ENCODE measurements at regions not wholly inside any gene's neighbourhood (a gene's known extent, or its start where the extent isn't known, plus 50 kb on each side); places are given as distances from the start of the nearest gene placed in this dataset.

- POLR2A ChIA-PET = no interaction called here
- DNase-seq (ENCODE audit: low read depth, low spot score) = no peak
- Histone ChIP-seq H3K27me3 (ENCODE audit: control insufficient read depth, insufficient read depth, low read length) (peaks cover 8% of the 10 kb centered on the region), H3K4me3 (ENCODE audit: low read depth, low read length) (no peak overlapping the region), H3K27ac (ENCODE audit: low read depth, low read length) (no peak overlapping the region), H3K9me3 (ENCODE audit: control insufficient read depth, insufficient read depth, low read length) (no peaks in the 10 kb centered on the region)
- TF ChIP-seq, protein P1, sequence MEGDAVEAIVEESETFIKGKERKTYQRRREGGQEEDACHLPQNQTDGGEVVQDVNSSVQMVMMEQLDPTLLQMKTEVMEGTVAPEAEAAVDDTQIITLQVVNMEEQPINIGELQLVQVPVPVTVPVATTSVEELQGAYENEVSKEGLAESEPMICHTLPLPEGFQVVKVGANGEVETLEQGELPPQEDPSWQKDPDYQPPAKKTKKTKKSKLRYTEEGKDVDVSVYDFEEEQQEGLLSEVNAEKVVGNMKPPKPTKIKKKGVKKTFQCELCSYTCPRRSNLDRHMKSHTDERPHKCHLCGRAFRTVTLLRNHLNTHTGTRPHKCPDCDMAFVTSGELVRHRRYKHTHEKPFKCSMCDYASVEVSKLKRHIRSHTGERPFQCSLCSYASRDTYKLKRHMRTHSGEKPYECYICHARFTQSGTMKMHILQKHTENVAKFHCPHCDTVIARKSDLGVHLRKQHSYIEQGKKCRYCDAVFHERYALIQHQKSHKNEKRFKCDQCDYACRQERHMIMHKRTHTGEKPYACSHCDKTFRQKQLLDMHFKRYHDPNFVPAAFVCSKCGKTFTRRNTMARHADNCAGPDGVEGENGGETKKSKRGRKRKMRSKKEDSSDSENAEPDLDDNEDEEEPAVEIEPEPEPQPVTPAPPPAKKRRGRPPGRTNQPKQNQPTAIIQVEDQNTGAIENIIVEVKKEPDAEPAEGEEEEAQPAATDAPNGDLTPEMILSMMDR (IDR thresholded peaks at IDR 0.05; ENCODE audit: low read depth, low read length) = no peak
- CTCF ChIA-PET = interaction anchor here (1.2 kb wide), 1 partner anchor 512 kb away, joined by 3 read pairs; no protein-coding TSS in a partner anchor
These were observed 509.0 kb upstream of the ZMIZ1 start for GRCh38 chr10:78559661-78560340.

- no peak overlapping the region for H3K27ac ChIP-seq (ENCODE audit: low read depth, low read length)
- no peaks in the 10 kb centered on the region for H3K9me3 ChIP-seq (ENCODE audit: control insufficient read depth, insufficient read depth, low read length)
- no peak overlapping the region for H3K4me3 ChIP-seq (ENCODE audit: low read depth, low read length)
- DNase-seq (ENCODE audit: low read depth, low spot score) = no peak
- ChIA-PET POLR2A (no interaction called here), CTCF (interaction anchor here (1.2 kb wide), 1 partner anchor 513 kb away, joined by 3 read pairs; no protein-coding TSS in a partner anchor)
- TF ChIP-seq, protein P1 (IDR thresholded peaks at IDR 0.05; ENCODE audit: low read depth, low read length) = no peak
- H3K27me3 ChIP-seq (ENCODE audit: control insufficient read depth, insufficient read depth, low read length) = peaks cover 8% of the 10 kb centered on the region
These were observed 508.5 kb upstream of the ZMIZ1 start for GRCh38 chr10:78560341-78560688.

DNA sequence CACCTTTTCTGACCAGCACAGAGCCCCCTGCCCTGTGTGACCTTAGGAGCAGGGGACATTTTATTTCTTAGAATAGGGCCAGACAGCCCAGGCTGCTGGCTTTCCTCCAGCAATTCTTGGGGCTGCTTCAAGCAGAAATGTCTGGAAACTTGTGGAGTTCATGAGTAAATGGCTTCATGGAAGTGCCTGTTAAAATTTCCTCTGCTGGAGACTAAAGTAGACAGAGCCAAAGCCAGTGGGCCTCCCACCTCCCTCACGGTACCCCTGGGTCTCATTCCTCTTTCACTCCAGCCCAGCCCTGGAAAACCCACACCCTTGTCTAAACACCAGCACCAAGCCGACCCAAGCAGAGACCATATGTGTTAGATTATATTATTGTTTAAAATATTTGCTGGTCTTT, 505.5 kb upstream of the ZMIZ1 start:
- H3K27ac ChIP-seq (ENCODE audit: low read depth, low read length) = no peak overlapping the region
- H3K27me3 ChIP-seq (ENCODE audit: control insufficient read depth, insufficient read depth, low read length) = peaks cover 33% of the 10 kb centered on the region
- no peak for DNase-seq (ENCODE audit: low read depth, low spot score)
- TF ChIP-seq, protein P1 (IDR thresholded peaks at IDR 0.05; ENCODE audit: low read depth, low read length) = no peak
- H3K9me3 ChIP-seq (ENCODE audit: control insufficient read depth, insufficient read depth, low read length) = no peaks in the 10 kb centered on the region
- ChIA-PET CTCF (no interaction called here), POLR2A (no interaction called here)
- H3K4me3 ChIP-seq (ENCODE audit: low read depth, low read length) = no peak overlapping the region

GRCh38 chr10:78565841-78566240, 502.9 kb upstream of the ZMIZ1 start:
- H3K4me3 ChIP-seq (ENCODE audit: low read depth, low read length) = no peak overlapping the region
- no peak overlapping the region for H3K27ac ChIP-seq (ENCODE audit: low read depth, low read length)
- ChIA-PET CTCF (interaction anchor here (1.1 kb wide), 1 partner anchor 92 kb away, joined by 3 read pairs; no protein-coding TSS in a partner anchor), POLR2A (no interaction called here)
- peaks cover 40% of the 10 kb centered on the region for H3K27me3 ChIP-seq (ENCODE audit: control insufficient read depth, insufficient read depth, low read length)
- TF ChIP-seq, protein P1 (IDR thresholded peaks at IDR 0.05; ENCODE audit: low read depth, low read length) = no peak
- no peaks in the 10 kb centered on the region for H3K9me3 ChIP-seq (ENCODE audit: control insufficient read depth, insufficient read depth, low read length)
- DNase-seq (ENCODE audit: low read depth, low spot score) = no peak

DNA sequence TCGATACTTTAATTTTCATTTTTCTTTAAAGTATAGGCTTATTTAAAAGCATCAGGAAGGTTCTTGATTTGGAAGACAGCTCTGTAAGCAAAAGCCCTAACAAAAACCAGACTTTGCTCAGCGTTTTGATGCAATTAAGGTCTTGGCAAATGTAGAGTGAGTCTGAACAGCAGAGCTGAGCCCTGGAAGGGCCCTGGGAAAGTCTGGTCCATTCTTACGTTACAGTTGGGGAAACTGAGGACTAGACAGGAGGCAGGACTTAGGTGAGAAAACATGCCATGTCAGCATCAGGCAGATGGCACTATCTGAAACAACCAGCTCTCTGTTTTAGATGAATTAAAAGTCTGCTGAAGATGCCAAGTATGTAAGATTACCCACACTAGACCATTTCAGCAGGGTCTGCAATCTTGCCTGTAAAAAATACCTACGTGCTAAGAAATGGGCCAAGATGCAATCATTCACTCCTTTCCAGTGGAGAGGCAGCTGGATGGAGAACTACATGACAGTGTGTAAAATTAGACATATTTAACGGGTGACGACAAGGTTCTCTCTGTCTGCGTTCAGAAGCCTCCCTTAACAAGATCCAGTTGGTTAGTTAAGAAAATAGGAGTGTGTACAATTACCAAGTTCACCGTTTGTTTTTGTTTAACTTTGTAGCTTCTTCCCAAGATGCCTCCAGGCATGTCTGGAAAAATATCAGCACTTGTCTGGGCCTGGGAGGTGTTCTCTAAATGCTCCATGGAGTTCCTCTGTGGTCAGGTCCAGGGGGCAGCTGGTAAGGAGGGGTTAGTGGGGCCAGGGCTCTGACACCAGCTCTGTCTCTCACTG, 502.3 kb upstream of the ZMIZ1 start:
- ChIA-PET POLR2A (no interaction called here), CTCF (no interaction called here)
- Histone ChIP-seq H3K9me3 (ENCODE audit: control insufficient read depth, insufficient read depth, low read length) (no peaks in the 10 kb centered on the region), H3K27me3 (ENCODE audit: control insufficient read depth, insufficient read depth, low read length) (peaks cover 38% of the 10 kb centered on the region), H3K27ac (ENCODE audit: low read depth, low read length) (no peak overlapping the region), H3K4me3 (ENCODE audit: low read depth, low read length) (no peak overlapping the region)
- TF ChIP-seq, protein P1 (IDR thresholded peaks at IDR 0.05; ENCODE audit: low read depth, low read length) = no peak
- DNase-seq (ENCODE audit: low read depth, low spot score) = no peak
